ENCODE measurements at regions not wholly inside any gene's neighbourhood (a gene's known extent, or its start where the extent isn't known, plus 50 kb on each side); places are given as distances from the start of the nearest gene placed in this dataset.

GRCh38 chr7:25353196-25353595 is 124.9 kb upstream of the NPVF start:
- TF ChIP-seq YY1 (IDR thresholded peaks at IDR 0.05; ENCODE audit: insufficient read depth, insufficient read length): no peak
- TF ChIP-seq SUZ12 (IDR thresholded peaks at IDR 0.05; ENCODE audit: extremely low read depth, insufficient read depth, insufficient read length): no peak

Measured in NT2/D1 (cell line).